ENCODE measurements at regions not wholly inside any gene's neighbourhood (a gene's known extent, or its start where the extent isn't known, plus 50 kb on each side); places are given as distances from the start of the nearest gene placed in this dataset.

DNA sequence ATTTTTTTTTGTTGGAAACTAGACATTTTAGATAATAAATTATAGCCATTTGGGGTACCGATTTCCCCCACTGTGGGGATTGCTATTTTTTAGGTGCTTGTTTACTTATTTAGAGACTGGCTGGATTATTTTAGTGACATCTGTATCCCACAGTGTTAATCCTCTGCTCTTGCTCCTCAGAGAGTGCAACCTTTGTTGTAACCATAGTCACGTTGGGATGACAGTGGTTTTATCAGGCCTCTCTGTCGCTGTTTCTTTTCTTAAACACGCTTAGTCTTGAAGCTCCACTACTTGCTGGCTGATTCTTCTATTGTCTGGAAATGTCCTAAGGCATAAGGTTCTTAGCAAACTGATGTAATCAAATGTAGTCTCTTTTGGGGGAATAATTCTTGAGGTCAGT lies 451.6 kb upstream of the SEMA6D start:
- no peak overlapping the region for H3K4me3 ChIP-seq (ENCODE audit: low read length)
- H3K27me3 ChIP-seq (ENCODE audit: control insufficient read depth, insufficient read depth, low read length, poor library complexity, severe bottlenecking) = no peaks in the 10 kb centered on the region
- H3K27ac ChIP-seq (ENCODE audit: low read depth, low read length) = no peak overlapping the region
- no peak for DNase-seq
- peaks cover 5% of the 10 kb centered on the region for H3K4me1 ChIP-seq (ENCODE audit: control insufficient read depth, insufficient read depth, low read length)
- 76 to 86% methylated on average over 3 to 4 of the region's 4 CpGs for WGBS, 2 experiments (ENCODE audit: insufficient coverage in 1 of 2, insufficient read length in 1 of 2)
- Mint-ChIP-seq H3K36me3 (ENCODE audit: low read depth) (no peaks in the 10 kb centered on the region), H3K27me3 (ENCODE audit: insufficient read depth) (no peaks in the 10 kb centered on the region), H3K4me3 (no peak overlapping the region), H3K4me1 (peaks cover 6% of the 10 kb centered on the region), H3K27ac (no peak overlapping the region), H3K9me3 (peaks cover 14% of the 10 kb centered on the region)
- peaks cover 5% of the 10 kb centered on the region for H3K9me3 ChIP-seq (ENCODE audit: control insufficient read depth, low read length)
- TF ChIP-seq CTCF (conservative IDR thresholded peaks at IDR 0.05) = no peak
- no peaks in the 10 kb centered on the region for H3K36me3 ChIP-seq (ENCODE audit: control insufficient read depth, insufficient read depth, low read length)
- no peak overlapping the region for H3K9ac ChIP-seq (ENCODE audit: extremely low read depth, low read length, poor library complexity, severe bottlenecking)

GRCh38 chr15:47266566-47266965 lies 450.7 kb upstream of the SEMA6D start:
- H3K27me3 ChIP-seq (ENCODE audit: control insufficient read depth, insufficient read depth, low read length, poor library complexity, severe bottlenecking) = no peaks in the 10 kb centered on the region
- no peak for TF ChIP-seq CTCF (conservative IDR thresholded peaks at IDR 0.05)
- 93% methylated on average over 1 of the region's 1 CpG; no CpG with 5 or more reads in 1 of the 2 experiments for WGBS, 2 experiments (ENCODE audit: insufficient coverage in 1 of 2, insufficient read length in 1 of 2)
- no peak overlapping the region for H3K27ac ChIP-seq (ENCODE audit: low read depth, low read length)
- H3K4me3 ChIP-seq (ENCODE audit: low read length) = no peak overlapping the region
- peaks cover 5% of the 10 kb centered on the region for H3K4me1 ChIP-seq (ENCODE audit: control insufficient read depth, insufficient read depth, low read length)
- no peak overlapping the region for H3K9ac ChIP-seq (ENCODE audit: extremely low read depth, low read length, poor library complexity, severe bottlenecking)
- peaks cover 14% of the 10 kb centered on the region for H3K9me3 Mint-ChIP-seq
- no peak for DNase-seq
- H3K4me3 Mint-ChIP-seq = no peak overlapping the region
- no peaks in the 10 kb centered on the region for H3K36me3 ChIP-seq (ENCODE audit: control insufficient read depth, insufficient read depth, low read length)
- peaks cover 6% of the 10 kb centered on the region for H3K4me1 Mint-ChIP-seq
- no peaks in the 10 kb centered on the region for H3K36me3 Mint-ChIP-seq (ENCODE audit: low read depth)
- peaks cover 5% of the 10 kb centered on the region for H3K9me3 ChIP-seq (ENCODE audit: control insufficient read depth, low read length)
- no peak overlapping the region for H3K27ac Mint-ChIP-seq
- no peaks in the 10 kb centered on the region for H3K27me3 Mint-ChIP-seq (ENCODE audit: insufficient read depth)

GRCh38 chr15:47273864-47274263 lies 443.4 kb upstream of the SEMA6D start:
- DNase-seq = no peak
- Histone ChIP-seq H3K27me3 (ENCODE audit: control insufficient read depth, insufficient read depth, low read length, poor library complexity, severe bottlenecking) (no peaks in the 10 kb centered on the region), H3K4me1 (ENCODE audit: control insufficient read depth, insufficient read depth, low read length) (no peaks in the 10 kb centered on the region), H3K36me3 (ENCODE audit: control insufficient read depth, insufficient read depth, low read length) (no peaks in the 10 kb centered on the region), H3K27ac (ENCODE audit: low read depth, low read length) (no peak overlapping the region), H3K9ac (ENCODE audit: extremely low read depth, low read length, poor library complexity, severe bottlenecking) (no peak overlapping the region), H3K9me3 (ENCODE audit: control insufficient read depth, low read length) (peaks cover 18% of the 10 kb centered on the region), H3K4me3 (ENCODE audit: low read length) (no peak overlapping the region)
- Mint-ChIP-seq H3K27me3 (ENCODE audit: insufficient read depth) (no peaks in the 10 kb centered on the region), H3K9me3 (peaks cover 19% of the 10 kb centered on the region), H3K4me1 (no peaks in the 10 kb centered on the region), H3K4me3 (no peak overlapping the region), H3K36me3 (ENCODE audit: low read depth) (peaks cover 5% of the 10 kb centered on the region), H3K27ac (no peak overlapping the region)
- TF ChIP-seq CTCF (conservative IDR thresholded peaks at IDR 0.05) = no peak
- 57 to 74% methylated on average over 1 to 3 of the region's 3 CpGs for WGBS, 2 experiments (ENCODE audit: insufficient coverage in 1 of 2, insufficient read length in 1 of 2)
